A673 (cell line): ENCODE measurements at regions not wholly inside any gene's neighbourhood (a gene's known extent, or its start where the extent isn't known, plus 50 kb on each side); places are given as distances from the start of the nearest gene placed in this dataset.

Experiments used
- BruUV-seq: library from RNA; stranded (reverse); fragments of 400-500 nt; replicated peaks from 2 replicates; lab custom pipeline; 2021; lab: Mats Ljungman, UMichigan
- CTCF ChIA-PET: fragments of 300-600 bp; sonication (Branson Sonifier 250); formaldehyde crosslinking; loops from one replicate; lab custom pipeline; 2022; ENCODE audit warnings: antibody characterized with exemption; lab: Charles Lee
- POLR2A ChIA-PET: fragments of 300-600 bp; sonication (Branson Sonifier 250); formaldehyde crosslinking; loops from one replicate; lab custom pipeline; 2022; ENCODE audit warnings: antibody characterized with exemption; ENCODE audit not compliant: low non-redundant PET; lab: Charles Lee
- DNase-seq: peaks from one replicate; pipeline ENCODE4 v3.0.0-alpha.2; 2015; ENCODE audit warnings: low spot score
- H3K27ac ChIP-seq: fragments of 200-600 bp; sonication (generic); 2 replicates; pipeline ENCODE4 v1.5.1; 2016; ENCODE audit warnings: mixed run types, low read depth, mild to moderate bottlenecking, mixed read lengths, antibody characterized with exemption, low read length; ENCODE audit not compliant: poor library complexity, severe bottlenecking
- H3K27me3 ChIP-seq: fragments of 200-600 bp; sonication (generic); replicated peaks from 2 replicates; pipeline ENCODE4 v1.6.1; 2017; ENCODE audit warnings: mixed run types, low read depth, mild to moderate bottlenecking, mixed read lengths, antibody characterized with exemption, low read length; ENCODE audit not compliant: insufficient read depth, poor library complexity
- H3K36me3 ChIP-seq: fragments of 200-600 bp; sonication (generic); 2 replicates; pipeline ENCODE4 v1.6.1; 2016; ENCODE audit warnings: mixed run types, mild to moderate bottlenecking, mixed read lengths, antibody characterized with exemption, low read length; ENCODE audit not compliant: insufficient read depth, poor library complexity, severe bottlenecking
- H3K4me1 ChIP-seq: fragments of 200-600 bp; sonication (generic); 2 replicates; pipeline ENCODE4 v1.6.1; 2017; ENCODE audit warnings: mixed run types, mild to moderate bottlenecking, mixed read lengths, antibody characterized with exemption, low read length; ENCODE audit not compliant: insufficient read depth, poor library complexity, severe bottlenecking
- H3K4me3 ChIP-seq: fragments of 200-600 bp; sonication (generic); 2 replicates; pipeline ENCODE4 v1.5.1; 2016; ENCODE audit warnings: low read depth, mixed run types, mild to moderate bottlenecking, mixed read lengths, low read length; ENCODE audit not compliant: poor library complexity, severe bottlenecking
- H3K9me3 ChIP-seq: fragments of 200-600 bp; sonication (generic); 2 replicates; pipeline ENCODE4 v1.6.1; 2016; ENCODE audit warnings: mixed run types, low read depth, mild to moderate bottlenecking, mixed read lengths, antibody characterized with exemption, low read length; ENCODE audit not compliant: poor library complexity, severe bottlenecking
- CTCF ChIP-seq: fragments of 300-800, 200-600 bp; sonication (generic); conservative IDR thresholded peaks from 2 replicates; pipeline ENCODE4 v1.5.1; 2017; ENCODE audit warnings: low read depth, mild to moderate bottlenecking, antibody characterized with exemption, low read length, moderate library complexity, mixed read lengths
- EZH2 ChIP-seq: fragments of 200-600 bp; sonication (generic); IDR thresholded peaks from 2 replicates; pipeline ENCODE4 v1.6.1; 2017; ENCODE audit warnings: borderline replicate concordance, low read depth, mild to moderate bottlenecking, mixed read lengths, antibody characterized with exemption, low read length; ENCODE audit not compliant: poor library complexity, severe bottlenecking
- intact Hi-C: fragments of 100-400 bp; cut with micrococcal nuclease; formaldehyde crosslinking; loops from one replicate; pipeline ENCODE4 v1.10.0; 2022; ENCODE audit not compliant: unreplicated experiment

- no peak for DNase-seq
- CTCF ChIA-PET: no interaction called here
- Histone ChIP-seq H3K27me3 (peaks cover 9% of the 10 kb centered on the region), H3K4me1 (no peaks in the 10 kb centered on the region), H3K4me3 (no peak overlapping the region), H3K36me3 (no peaks in the 10 kb centered on the region), H3K27ac (no peak overlapping the region), H3K9me3 (no peaks in the 10 kb centered on the region)
- POLR2A ChIA-PET: no interaction called here
- intact Hi-C loops: no loop called here
- TF ChIP-seq EZH2: no peak
- no peak for TF ChIP-seq CTCF
- BruUV-seq: no TSS peak
Observed at GRCh38 chr1:47517946-47518345, 80.1 kb downstream of the FOXD2 start.

GRCh38 chr1:47519491-47519890, 81.6 kb downstream of the FOXD2 start:
- no peak overlapping the region for H3K4me3 ChIP-seq
- H3K27me3 ChIP-seq: peaks cover 9% of the 10 kb centered on the region
- TF ChIP-seq CTCF (no peak), EZH2 (no peak)
- CTCF ChIA-PET: no interaction called here
- H3K4me1 ChIP-seq: no peaks in the 10 kb centered on the region
- no peak for DNase-seq
- no TSS peak for BruUV-seq
- intact Hi-C loops: no loop called here
- no peaks in the 10 kb centered on the region for H3K9me3 ChIP-seq
- POLR2A ChIA-PET: no interaction called here
- no peak overlapping the region for H3K27ac ChIP-seq
- H3K36me3 ChIP-seq: no peaks in the 10 kb centered on the region

- TF ChIP-seq CTCF (no peak), EZH2 (no peak)
- no TSS peak for BruUV-seq
- POLR2A ChIA-PET: no interaction called here
- H3K27ac ChIP-seq: no peak overlapping the region
- DNase-seq: no peak
- no peaks in the 10 kb centered on the region for H3K4me1 ChIP-seq
- H3K36me3 ChIP-seq: no peaks in the 10 kb centered on the region
- intact Hi-C loops: no loop called here
- no peak overlapping the region for H3K4me3 ChIP-seq
- no peaks in the 10 kb centered on the region for H3K9me3 ChIP-seq
- peaks cover 9% of the 10 kb centered on the region for H3K27me3 ChIP-seq
- CTCF ChIA-PET: no interaction called here
Observed at GRCh38 chr1:47519971-47520370, 82.1 kb downstream of the FOXD2 start.
